HG02970 (cell line): ENCODE measurements at regions not wholly inside any gene's neighbourhood (a gene's known extent, or its start where the extent isn't known, plus 50 kb on each side); places are given as distances from the start of the nearest gene placed in this dataset.
"Not testable (repeated sequence)": the region's sequence is repeated elsewhere in the genome, so short reads cannot be mapped to it uniquely, and the experiment has no call there.

Experiments used
- ATAC-seq: cut with Tn5 transposase; IDR thresholded peaks from one replicate; pipeline ENCODE4 v1.9.1; 2021; ENCODE audit warnings: mild to moderate bottlenecking, moderate library complexity, moderate number of reproducible peaks; ENCODE audit not compliant: unreplicated experiment, low FRiP score

GRCh38 chr18:22691946-22692710 lies 241.0 kb upstream of the RBBP8 start:
- no peak for ATAC-seq

GRCh38 chr18:22694954-22695353 lies 238.2 kb upstream of the RBBP8 start:
- no peak for ATAC-seq

- no peak for ATAC-seq
These were observed 237.5 kb upstream of the RBBP8 start for GRCh38 chr18:22695674-22696073.

GRCh38 chr18:22697561-22697960 lies 235.6 kb upstream of the RBBP8 start:
- ATAC-seq, result no peak

- no peak for ATAC-seq
These were observed 234.4 kb upstream of the RBBP8 start for GRCh38 chr18:22698711-22699110.

GRCh38 chr18:22699629-22700028 lies 233.5 kb upstream of the RBBP8 start:
- no peak for ATAC-seq

GRCh38 chr18:22700920-22701319 lies 232.2 kb upstream of the RBBP8 start:
- no peak for ATAC-seq

- ATAC-seq, result no peak
These were observed 231.8 kb upstream of the RBBP8 start for GRCh38 chr18:22701326-22701725.

- ATAC-seq, result no peak
These were observed 231.3 kb upstream of the RBBP8 start for GRCh38 chr18:22701795-22702194.

- no peak for ATAC-seq
These were observed 230.3 kb upstream of the RBBP8 start for GRCh38 chr18:22702806-22703205.

GRCh38 chr18:22703883-22704585 lies 229.1 kb upstream of the RBBP8 start:
- ATAC-seq, result no peak

- no peak for ATAC-seq
These were observed 228.6 kb upstream of the RBBP8 start for GRCh38 chr18:22704586-22704918.

GRCh38 chr18:22705328-22705727 lies 227.8 kb upstream of the RBBP8 start:
- no peak for ATAC-seq

- not testable (repeated sequence) for ATAC-seq
These were observed 227.1 kb upstream of the RBBP8 start for GRCh38 chr18:22706025-22706424.

GRCh38 chr18:22709288-22710060 lies 223.7 kb upstream of the RBBP8 start:
- ATAC-seq, result no peak

GRCh38 chr18:22710673-22711191 lies 222.4 kb upstream of the RBBP8 start:
- ATAC-seq, result no peak

GRCh38 chr18:22711192-22711685 lies 221.9 kb upstream of the RBBP8 start:
- ATAC-seq, result no peak

- no peak for ATAC-seq
These were observed 219.6 kb upstream of the RBBP8 start for GRCh38 chr18:22713511-22713910.

- ATAC-seq, result not testable (repeated sequence)
These were observed 215.6 kb upstream of the RBBP8 start for GRCh38 chr18:22717536-22717935.

GRCh38 chr18:22723221-22723620 lies 209.9 kb upstream of the RBBP8 start:
- ATAC-seq, result no peak

GRCh38 chr18:22723773-22724172 lies 209.4 kb upstream of the RBBP8 start:
- no peak for ATAC-seq
